ENCODE measurements at regions not wholly inside any gene's neighbourhood (a gene's known extent, or its start where the extent isn't known, plus 50 kb on each side); places are given as distances from the start of the nearest gene placed in this dataset.
A peak's percentile ranks its signal among the peaks of the same experiment; 100 is the strongest.
"Not testable (repeated sequence)": the region's sequence is repeated elsewhere in the genome, so short reads cannot be mapped to it uniquely, and the experiment has no call there.

- DNase-seq, result no peak
These were observed 51.5 kb upstream of the DDR1 start for GRCh38 chr6:30832864-30833263.

- DNase-seq, result no peak
These were observed 53.9 kb upstream of the DDR1 start for GRCh38 chr6:30830438-30830837.

GRCh38 chr6:30829639-30830255 is 54.6 kb upstream of the DDR1 start:
- DNase-seq, result no peak

- no peak for DNase-seq
These were observed 55.3 kb upstream of the DDR1 start for GRCh38 chr6:30829033-30829432.

- peak; percentile 95 for DNase-seq
These were observed 56.0 kb upstream of the DDR1 start for GRCh38 chr6:30828027-30828962.

- no peak for DNase-seq
These were observed 57.4 kb upstream of the DDR1 start for GRCh38 chr6:30826961-30827342.

- no peak for DNase-seq
These were observed 59.6 kb upstream of the DDR1 start for GRCh38 chr6:30824698-30825097.

- no peak for DNase-seq
These were observed 60.8 kb upstream of the DDR1 start for GRCh38 chr6:30823534-30823865.

- DNase-seq, result peak; percentile 76
These were observed 62.2 kb upstream of the DDR1 start for GRCh38 chr6:30821862-30822784.

- DNase-seq, result no peak
These were observed 64.1 kb upstream of the DDR1 start for GRCh38 chr6:30820193-30820592.

- no peak for DNase-seq
These were observed 64.9 kb upstream of the DDR1 start for GRCh38 chr6:30819297-30819917.

- DNase-seq, result no peak
These were observed 65.9 kb upstream of the DDR1 start for GRCh38 chr6:30818391-30818841.

GRCh38 chr6:30816791-30817739 is 67.3 kb upstream of the DDR1 start:
- DNase-seq, result no peak

GRCh38 chr6:30816296-30816695 is 68.0 kb upstream of the DDR1 start:
- DNase-seq, result not testable (repeated sequence)

- not testable (repeated sequence) for DNase-seq
These were observed 69.1 kb upstream of the DDR1 start for GRCh38 chr6:30815041-30815742.

GRCh38 chr6:30814146-30815040 is 69.9 kb upstream of the DDR1 start:
- no peak for DNase-seq

GRCh38 chr6:30813631-30814145 is 69.3 kb upstream of the IER3 start:
- DNase-seq, result no peak

- DNase-seq, result peak; percentile 24
These were observed 66.5 kb upstream of the IER3 start for GRCh38 chr6:30810813-30811339.

GRCh38 chr6:30807566-30807965 is 63.2 kb upstream of the IER3 start:
- not testable (repeated sequence) for DNase-seq
